ENCODE measurements at regions not wholly inside any gene's neighbourhood (a gene's known extent, or its start where the extent isn't known, plus 50 kb on each side); places are given as distances from the start of the nearest gene placed in this dataset.

DNA sequence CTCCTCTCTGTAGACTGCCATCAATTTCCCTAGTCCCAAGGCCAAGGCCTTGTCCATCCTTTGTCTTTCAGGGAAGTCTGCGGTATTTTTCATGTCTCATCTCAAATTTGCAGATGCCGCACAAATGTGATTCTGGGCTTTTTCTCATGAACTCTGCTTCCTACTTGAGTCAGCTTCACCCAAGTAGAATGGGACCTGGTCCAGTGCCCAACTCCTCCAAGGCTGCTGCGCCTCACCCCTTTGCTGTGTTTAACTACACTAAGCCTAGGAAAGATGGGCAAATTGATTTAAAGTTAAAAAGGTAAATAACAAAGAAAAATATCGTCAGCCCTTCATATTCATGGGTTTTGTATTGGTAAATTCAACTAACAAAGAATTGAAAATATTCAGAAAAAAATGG is 1092.6 kb upstream of the AUTS2 start:
- Histone ChIP-seq H3K79me1 (ENCODE audit: low read length) (no peaks in the 10 kb centered on the region), H3K56ac (ENCODE audit: low read length) (no peak overlapping the region), H3K4me1 (ENCODE audit: control insufficient read depth, low read depth, low read length) (no peaks in the 10 kb centered on the region), H3K4me2 (ENCODE audit: low read length) (no peak overlapping the region), H2BK5ac (ENCODE audit: low read length) (no peak overlapping the region), H3K9ac (ENCODE audit: low read length) (no peak overlapping the region), H4K8ac (ENCODE audit: low read depth, low read length) (no peak overlapping the region), H3K27ac (ENCODE audit: low read depth, low read length) (no peak overlapping the region), H3K79me2 (ENCODE audit: control insufficient read depth, insufficient read depth, low read length) (no peaks in the 10 kb centered on the region), H3K18ac (ENCODE audit: low read length) (no peak overlapping the region), H3K27me3 (ENCODE audit: insufficient read depth, low read length, poor library complexity) (no peaks in the 10 kb centered on the region), H4K5ac (ENCODE audit: low read length) (no peak overlapping the region), H3K23ac (ENCODE audit: low read length) (no peak overlapping the region), H2BK15ac (replicated peaks; ENCODE audit: low read depth) (no peak overlapping the region), H3K4me3 (ENCODE audit: low read length) (no peak overlapping the region), H2BK120ac (ENCODE audit: low read depth, low read length) (no peak overlapping the region), H3K36me3 (ENCODE audit: control insufficient read depth, insufficient read depth, low read length) (no peaks in the 10 kb centered on the region), H3K4ac (ENCODE audit: low read depth, low read length) (no peak overlapping the region), H2AK5ac (ENCODE audit: low read length) (no peak overlapping the region)
- DNase-seq, result no peak
- WGBS (ENCODE audit: extremely low coverage, insufficient coverage, low lambda C conversion rate), result no CpG with 5 or more reads among the region's 4 CpGs

GRCh38 chr7:68507668-68508067 is 1090.6 kb upstream of the AUTS2 start:
- H2BK15ac ChIP-seq (replicated peaks; ENCODE audit: low read depth), result no peak overlapping the region
- no peak overlapping the region for H4K8ac ChIP-seq (ENCODE audit: low read depth, low read length)
- no peaks in the 10 kb centered on the region for H3K79me1 ChIP-seq (ENCODE audit: low read length)
- no peaks in the 10 kb centered on the region for H3K27me3 ChIP-seq (ENCODE audit: insufficient read depth, low read length, poor library complexity)
- WGBS (ENCODE audit: extremely low coverage, insufficient coverage, low lambda C conversion rate), result no CpG with 5 or more reads among the region's 4 CpGs
- no peak overlapping the region for H2BK5ac ChIP-seq (ENCODE audit: low read length)
- no peak overlapping the region for H2BK120ac ChIP-seq (ENCODE audit: low read depth, low read length)
- no peak overlapping the region for H3K23ac ChIP-seq (ENCODE audit: low read length)
- no peak overlapping the region for H3K4me3 ChIP-seq (ENCODE audit: low read length)
- no peak overlapping the region for H3K56ac ChIP-seq (ENCODE audit: low read length)
- H3K36me3 ChIP-seq (ENCODE audit: control insufficient read depth, insufficient read depth, low read length), result no peaks in the 10 kb centered on the region
- no peak overlapping the region for H2AK5ac ChIP-seq (ENCODE audit: low read length)
- DNase-seq, result no peak
- no peak overlapping the region for H3K4ac ChIP-seq (ENCODE audit: low read depth, low read length)
- H3K4me1 ChIP-seq (ENCODE audit: control insufficient read depth, low read depth, low read length), result no peaks in the 10 kb centered on the region
- H3K27ac ChIP-seq (ENCODE audit: low read depth, low read length), result no peak overlapping the region
- no peak overlapping the region for H3K4me2 ChIP-seq (ENCODE audit: low read length)
- no peak overlapping the region for H3K18ac ChIP-seq (ENCODE audit: low read length)
- H3K9ac ChIP-seq (ENCODE audit: low read length), result no peak overlapping the region
- no peak overlapping the region for H4K5ac ChIP-seq (ENCODE audit: low read length)
- H3K79me2 ChIP-seq (ENCODE audit: control insufficient read depth, insufficient read depth, low read length), result no peaks in the 10 kb centered on the region

DNA sequence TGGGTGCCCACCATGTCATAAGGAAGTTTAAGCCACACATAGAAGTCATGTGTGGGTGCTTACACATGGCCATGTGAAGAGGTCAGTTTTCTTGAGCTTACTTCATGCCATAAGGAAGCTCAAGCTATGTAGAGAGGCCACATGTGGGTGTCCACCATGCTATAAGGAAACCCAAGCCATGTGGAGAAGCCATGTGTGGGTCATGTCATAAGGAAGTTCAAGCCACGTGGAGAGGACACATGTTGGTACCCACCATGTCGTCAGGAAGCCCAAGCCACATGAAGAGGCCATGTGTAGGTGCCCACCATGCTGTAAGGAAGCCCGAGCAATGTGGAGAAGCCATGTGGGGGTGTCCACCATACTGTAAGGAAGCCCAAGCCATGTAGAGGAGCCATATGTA is 1089.2 kb upstream of the AUTS2 start:
- Histone ChIP-seq H3K36me3 (ENCODE audit: control insufficient read depth, insufficient read depth, low read length) (no peaks in the 10 kb centered on the region), H3K4me2 (ENCODE audit: low read length) (no peak overlapping the region), H3K9ac (ENCODE audit: low read length) (no peak overlapping the region), H3K27ac (ENCODE audit: low read depth, low read length) (no peak overlapping the region), H3K79me1 (ENCODE audit: low read length) (no peaks in the 10 kb centered on the region), H3K56ac (ENCODE audit: low read length) (no peak overlapping the region), H2AK5ac (ENCODE audit: low read length) (no peak overlapping the region), H3K4me1 (ENCODE audit: control insufficient read depth, low read depth, low read length) (no peaks in the 10 kb centered on the region), H3K27me3 (ENCODE audit: insufficient read depth, low read length, poor library complexity) (no peaks in the 10 kb centered on the region), H3K4ac (ENCODE audit: low read depth, low read length) (no peak overlapping the region), H3K18ac (ENCODE audit: low read length) (no peak overlapping the region), H2BK120ac (ENCODE audit: low read depth, low read length) (no peak overlapping the region), H3K79me2 (ENCODE audit: control insufficient read depth, insufficient read depth, low read length) (no peaks in the 10 kb centered on the region), H2BK15ac (replicated peaks; ENCODE audit: low read depth) (no peak overlapping the region), H3K4me3 (ENCODE audit: low read length) (no peak overlapping the region), H3K23ac (ENCODE audit: low read length) (no peak overlapping the region), H4K8ac (ENCODE audit: low read depth, low read length) (no peak overlapping the region), H4K5ac (ENCODE audit: low read length) (no peak overlapping the region), H2BK5ac (ENCODE audit: low read length) (no peak overlapping the region)
- no peak for DNase-seq
- WGBS (ENCODE audit: extremely low coverage, insufficient coverage, low lambda C conversion rate), result no CpG with 5 or more reads among the region's 3 CpGs

- no peak overlapping the region for H3K9ac ChIP-seq (ENCODE audit: low read length)
- H2BK120ac ChIP-seq (ENCODE audit: low read depth, low read length), result no peak overlapping the region
- H3K4me2 ChIP-seq (ENCODE audit: low read length), result no peak overlapping the region
- H3K4me1 ChIP-seq (ENCODE audit: control insufficient read depth, low read depth, low read length), result no peaks in the 10 kb centered on the region
- H3K18ac ChIP-seq (ENCODE audit: low read length), result no peak overlapping the region
- no peaks in the 10 kb centered on the region for H3K79me2 ChIP-seq (ENCODE audit: control insufficient read depth, insufficient read depth, low read length)
- H2AK5ac ChIP-seq (ENCODE audit: low read length), result no peak overlapping the region
- no peaks in the 10 kb centered on the region for H3K27me3 ChIP-seq (ENCODE audit: insufficient read depth, low read length, poor library complexity)
- no peak for DNase-seq
- no peaks in the 10 kb centered on the region for H3K36me3 ChIP-seq (ENCODE audit: control insufficient read depth, insufficient read depth, low read length)
- no CpG with 5 or more reads among the region's 5 CpGs for WGBS (ENCODE audit: extremely low coverage, insufficient coverage, low lambda C conversion rate)
- H3K4me3 ChIP-seq (ENCODE audit: low read length), result no peak overlapping the region
- no peak overlapping the region for H3K4ac ChIP-seq (ENCODE audit: low read depth, low read length)
- H4K8ac ChIP-seq (ENCODE audit: low read depth, low read length), result no peak overlapping the region
- no peak overlapping the region for H4K5ac ChIP-seq (ENCODE audit: low read length)
- no peak overlapping the region for H2BK15ac ChIP-seq (replicated peaks; ENCODE audit: low read depth)
- H3K23ac ChIP-seq (ENCODE audit: low read length), result no peak overlapping the region
- H3K27ac ChIP-seq (ENCODE audit: low read depth, low read length), result no peak overlapping the region
- H3K56ac ChIP-seq (ENCODE audit: low read length), result no peak overlapping the region
- no peak overlapping the region for H2BK5ac ChIP-seq (ENCODE audit: low read length)
- H3K79me1 ChIP-seq (ENCODE audit: low read length), result no peaks in the 10 kb centered on the region
Measured at GRCh38 chr7:68509603-68510002, 1088.7 kb upstream of the AUTS2 start.

DNA sequence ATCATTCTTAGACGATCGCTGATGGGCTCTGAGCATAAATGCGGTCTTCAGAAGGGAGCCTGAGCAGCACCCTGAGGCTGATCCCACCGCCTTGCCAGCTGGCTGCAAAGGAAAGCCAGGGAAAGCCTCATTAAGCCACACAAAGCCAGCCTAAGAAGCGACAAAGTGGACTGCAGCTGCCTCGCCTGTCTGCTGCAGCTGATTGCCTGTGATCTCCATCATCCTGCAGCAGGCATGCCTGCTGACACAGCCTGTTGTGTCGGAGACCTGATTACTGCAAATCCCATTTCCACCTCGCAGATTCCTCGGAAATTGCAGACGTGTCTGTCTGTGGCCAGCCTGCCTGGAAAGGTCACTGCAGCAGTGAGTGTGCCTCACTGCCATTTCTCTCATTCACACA is 1087.0 kb upstream of the AUTS2 start:
- Histone ChIP-seq H3K4me3 (ENCODE audit: low read length) (no peak overlapping the region), H3K27ac (ENCODE audit: low read depth, low read length) (no peak overlapping the region)

DNA sequence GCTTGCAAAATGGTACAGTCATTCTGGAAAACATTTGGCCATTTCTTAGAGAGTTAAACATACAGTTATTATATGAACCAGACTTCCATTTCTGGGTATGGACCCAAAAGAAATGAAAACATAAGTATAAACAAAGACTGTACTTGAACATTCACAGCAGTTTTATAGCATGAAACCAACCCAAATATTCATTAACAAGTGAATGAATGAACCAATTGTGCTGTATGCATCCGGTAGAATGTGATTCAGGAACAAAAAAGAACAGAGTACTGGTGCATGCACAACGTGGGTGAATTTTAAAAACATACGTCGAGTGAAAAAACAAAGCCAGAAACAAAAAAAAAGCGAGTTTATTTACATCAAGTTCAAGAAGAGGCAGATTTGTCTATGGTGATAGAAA is 1085.8 kb upstream of the AUTS2 start:
- no peaks in the 10 kb centered on the region for H3K27me3 ChIP-seq (ENCODE audit: insufficient read depth, low read length, poor library complexity)

More for the DNA sequence above, 1087.0 kb upstream of the AUTS2 start:
- Histone ChIP-seq H4K8ac (ENCODE audit: low read depth, low read length) (no peak overlapping the region), H2BK15ac (replicated peaks; ENCODE audit: low read depth) (no peak overlapping the region), H3K4me1 (ENCODE audit: control insufficient read depth, low read depth, low read length) (no peaks in the 10 kb centered on the region), H2AK5ac (ENCODE audit: low read length) (no peak overlapping the region), H3K18ac (ENCODE audit: low read length) (peak overlapping the region; percentile 13), H3K4ac (ENCODE audit: low read depth, low read length) (no peak overlapping the region), H2BK5ac (ENCODE audit: low read length) (no peak overlapping the region), H3K4me2 (ENCODE audit: low read length) (no peak overlapping the region), H3K9ac (ENCODE audit: low read length) (no peak overlapping the region), H4K5ac (ENCODE audit: low read length) (no peak overlapping the region), H3K56ac (ENCODE audit: low read length) (no peak overlapping the region), H3K79me2 (ENCODE audit: control insufficient read depth, insufficient read depth, low read length) (no peaks in the 10 kb centered on the region), H3K79me1 (ENCODE audit: low read length) (no peaks in the 10 kb centered on the region), H3K23ac (ENCODE audit: low read length) (no peak overlapping the region), H3K36me3 (ENCODE audit: control insufficient read depth, insufficient read depth, low read length) (no peaks in the 10 kb centered on the region), H2BK120ac (ENCODE audit: low read depth, low read length) (no peak overlapping the region), H3K27me3 (ENCODE audit: insufficient read depth, low read length, poor library complexity) (no peaks in the 10 kb centered on the region)
- no CpG with 5 or more reads among the region's 10 CpGs for WGBS (ENCODE audit: extremely low coverage, insufficient coverage, low lambda C conversion rate)
- DNase-seq, result peak; percentile 82

More for the DNA sequence above, 1085.8 kb upstream of the AUTS2 start:
- Histone ChIP-seq H3K4me2 (ENCODE audit: low read length) (no peak overlapping the region), H2BK5ac (ENCODE audit: low read length) (no peak overlapping the region), H4K5ac (ENCODE audit: low read length) (no peak overlapping the region), H3K79me1 (ENCODE audit: low read length) (no peaks in the 10 kb centered on the region), H2BK15ac (replicated peaks; ENCODE audit: low read depth) (no peak overlapping the region), H3K27ac (ENCODE audit: low read depth, low read length) (no peak overlapping the region), H3K23ac (ENCODE audit: low read length) (no peak overlapping the region), H3K36me3 (ENCODE audit: control insufficient read depth, insufficient read depth, low read length) (no peaks in the 10 kb centered on the region), H3K4me3 (ENCODE audit: low read length) (no peak overlapping the region), H2AK5ac (ENCODE audit: low read length) (no peak overlapping the region), H3K4ac (ENCODE audit: low read depth, low read length) (no peak overlapping the region), H3K56ac (ENCODE audit: low read length) (no peak overlapping the region), H3K9ac (ENCODE audit: low read length) (no peak overlapping the region), H3K4me1 (ENCODE audit: control insufficient read depth, low read depth, low read length) (no peaks in the 10 kb centered on the region), H3K18ac (ENCODE audit: low read length) (no peak overlapping the region), H4K8ac (ENCODE audit: low read depth, low read length) (no peak overlapping the region), H3K79me2 (ENCODE audit: control insufficient read depth, insufficient read depth, low read length) (no peaks in the 10 kb centered on the region), H2BK120ac (ENCODE audit: low read depth, low read length) (no peak overlapping the region)
- WGBS (ENCODE audit: extremely low coverage, insufficient coverage, low lambda C conversion rate), result no CpG with 5 or more reads among the region's 5 CpGs
- DNase-seq, result no peak
